ENCODE measurements at regions not wholly inside any gene's neighbourhood (a gene's known extent, or its start where the extent isn't known, plus 50 kb on each side); places are given as distances from the start of the nearest gene placed in this dataset.
A peak's percentile ranks its signal among the peaks of the same experiment; 100 is the strongest.

DNA sequence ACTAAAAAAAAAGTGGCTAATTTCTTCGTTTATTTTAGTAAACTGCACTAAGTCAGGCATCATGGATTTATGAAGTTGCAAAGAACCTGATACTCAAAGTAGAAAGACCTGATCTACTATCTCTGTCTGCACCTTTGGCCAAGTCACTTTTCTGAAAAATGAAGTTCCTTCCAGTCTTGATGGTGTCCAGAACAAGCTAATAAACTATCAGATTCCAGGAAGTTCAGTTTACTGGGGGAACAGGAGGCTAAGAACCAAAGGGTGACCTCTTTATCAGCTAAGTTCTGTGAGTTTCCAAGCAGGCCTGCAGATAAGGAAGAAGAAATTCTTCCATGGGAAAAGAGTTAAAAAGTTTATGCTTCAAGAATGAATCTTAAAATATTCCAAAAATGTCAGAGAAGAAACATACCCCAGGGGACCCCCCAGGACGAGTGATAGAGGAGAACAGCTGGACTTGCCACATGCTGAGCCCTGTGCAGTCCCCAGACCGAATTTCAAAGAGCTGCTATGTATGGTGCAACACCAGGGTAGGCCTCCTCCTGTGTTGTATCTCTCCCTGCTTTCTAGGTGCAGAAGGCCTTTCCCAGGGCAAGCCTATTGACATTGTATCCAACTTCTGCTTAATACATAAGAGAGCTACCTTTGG, 72.8 kb upstream of the FGGY start (continued):
- no peak for TF ChIP-seq POLR2A (conservative IDR thresholded peaks at IDR 0.05)
- TF ChIP-seq HNRNPK (IDR thresholded peaks at IDR 0.05; ENCODE audit: low read depth, low read length, poor library complexity, severe bottlenecking), result no peak
- no peak for TF ChIP-seq ZBTB5 (IDR thresholded peaks at IDR 0.05)
- no peak for TF ChIP-seq CHD1 (IDR thresholded peaks at IDR 0.05; ENCODE audit: low read length)
- TF ChIP-seq, protein P1, sequence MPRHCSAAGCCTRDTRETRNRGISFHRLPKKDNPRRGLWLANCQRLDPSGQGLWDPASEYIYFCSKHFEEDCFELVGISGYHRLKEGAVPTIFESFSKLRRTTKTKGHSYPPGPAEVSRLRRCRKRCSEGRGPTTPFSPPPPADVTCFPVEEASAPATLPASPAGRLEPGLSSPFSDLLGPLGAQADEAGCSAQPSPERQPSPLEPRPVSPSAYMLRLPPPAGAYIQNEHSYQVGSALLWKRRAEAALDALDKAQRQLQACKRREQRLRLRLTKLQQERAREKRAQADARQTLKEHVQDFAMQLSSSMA (CRISPR knock-in tag; IDR thresholded peaks at IDR 0.05), result no peak
- TF ChIP-seq NCOA2 (IDR thresholded peaks at IDR 0.05; ENCODE audit: partially characterized antibody in 2 of 2), result no peak
- TF ChIP-seq IFI16 (CRISPR knock-in tag; IDR thresholded peaks at IDR 0.05), result no peak
- no peak for TF ChIP-seq CBX1 (IDR thresholded peaks at IDR 0.05; ENCODE audit: low read depth)
- TF ChIP-seq ARID2 (IDR thresholded peaks at IDR 0.05), result no peak
- no peak for TF ChIP-seq RBM25 (IDR thresholded peaks at IDR 0.05; ENCODE audit: low read depth, low read length, severe bottlenecking)
- TF ChIP-seq ZNF707 (CRISPR knock-in tag; conservative IDR thresholded peaks at IDR 0.05), result no peak
- TF ChIP-seq POLR3A (IDR thresholded peaks at IDR 0.05; ENCODE audit: borderline replicate concordance, extremely low read depth, insufficient read depth, insufficient read length), result no peak
- TF ChIP-seq, protein P2, sequence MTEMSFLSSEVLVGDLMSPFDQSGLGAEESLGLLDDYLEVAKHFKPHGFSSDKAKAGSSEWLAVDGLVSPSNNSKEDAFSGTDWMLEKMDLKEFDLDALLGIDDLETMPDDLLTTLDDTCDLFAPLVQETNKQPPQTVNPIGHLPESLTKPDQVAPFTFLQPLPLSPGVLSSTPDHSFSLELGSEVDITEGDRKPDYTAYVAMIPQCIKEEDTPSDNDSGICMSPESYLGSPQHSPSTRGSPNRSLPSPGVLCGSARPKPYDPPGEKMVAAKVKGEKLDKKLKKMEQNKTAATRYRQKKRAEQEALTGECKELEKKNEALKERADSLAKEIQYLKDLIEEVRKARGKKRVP (CRISPR knock-in tag; IDR thresholded peaks at IDR 0.05), result no peak
- no peak for TF ChIP-seq MXI1 (IDR thresholded peaks at IDR 0.05; ENCODE audit: low read depth, low read length)
- no peak for TF ChIP-seq GATAD2A (IDR thresholded peaks at IDR 0.05)
- no peak for TF ChIP-seq ZBTB1 (CRISPR knock-in tag; IDR thresholded peaks at IDR 0.05; ENCODE audit: borderline replicate concordance, low read depth)
- peak; percentile 9; the same call in 1 of the 2 replicates for TF ChIP-seq TAL1 (IDR thresholded peaks at IDR 0.05)
- no peak for TF ChIP-seq ETS1 (conservative IDR thresholded peaks at IDR 0.05; ENCODE audit: control insufficient read depth, low read depth, low read length)
- TF ChIP-seq DDX20 (tag; IDR thresholded peaks at IDR 0.05; ENCODE audit: low read depth), result no peak
- TF ChIP-seq NRF1 (conservative IDR thresholded peaks at IDR 0.05 in 1 of 2, IDR thresholded peaks at IDR 0.05 in 1 of 2), result no peak
- no peak for TF ChIP-seq TAF1 (IDR thresholded peaks at IDR 0.05; ENCODE audit: control insufficient read depth, extremely low read depth, insufficient read depth, low read length, severe bottlenecking)
- no peak for TF ChIP-seq CEBPG (CRISPR knock-in tag; IDR thresholded peaks at IDR 0.05)
- TF ChIP-seq CEBPG (tag; conservative IDR thresholded peaks at IDR 0.05 in 1 of 2, IDR thresholded peaks at IDR 0.05 in 1 of 2), result peak in 1 of 2 experiments; percentile 18; a peak in 1 of 4 replicates
- TF ChIP-seq GATAD2B (IDR thresholded peaks at IDR 0.05; ENCODE audit: borderline replicate concordance), result no peak
